HFFc6 (cell line): ENCODE measurements at regions not wholly inside any gene's neighbourhood (a gene's known extent, or its start where the extent isn't known, plus 50 kb on each side); places are given as distances from the start of the nearest gene placed in this dataset.

Experiments used
- DNase-seq: peaks from one replicate; pipeline ENCODE4 v3.0.0-alpha.2; 2018
- H3K27ac Mint-ChIP-seq: 2 replicates; pipeline ENCODE4 v1.8.0; 2020; ENCODE audit warnings: mild to moderate bottlenecking, mixed read lengths
- H3K27me3 Mint-ChIP-seq: 2 replicates; pipeline ENCODE4 v1.8.0; 2021; ENCODE audit warnings: mild to moderate bottlenecking, moderate library complexity, mixed read lengths; ENCODE audit not compliant: insufficient read depth
- H3K36me3 Mint-ChIP-seq: 2 replicates; pipeline ENCODE4 v1.8.0; 2021; ENCODE audit warnings: low read depth, mixed read lengths
- H3K4me1 Mint-ChIP-seq: 2 replicates; pipeline ENCODE4 v1.8.0; 2020; ENCODE audit warnings: low read depth, mixed read lengths
- H3K4me3 Mint-ChIP-seq: 2 replicates; pipeline ENCODE4 v1.8.0; 2020; ENCODE audit warnings: mild to moderate bottlenecking, moderate library complexity, mixed read lengths
- H3K9me3 Mint-ChIP-seq: 2 replicates; pipeline ENCODE4 v1.8.0; 2020; ENCODE audit warnings: mild to moderate bottlenecking, mixed read lengths
- TF ChIP-seq, protein P1 (sequence below): fragments of 200-600 bp; sonication (generic); IDR thresholded peaks from 2 replicates; pipeline ENCODE4 v1.5.0; 2021; ENCODE audit warnings: antibody characterized with exemption, mild to moderate bottlenecking

DNA sequence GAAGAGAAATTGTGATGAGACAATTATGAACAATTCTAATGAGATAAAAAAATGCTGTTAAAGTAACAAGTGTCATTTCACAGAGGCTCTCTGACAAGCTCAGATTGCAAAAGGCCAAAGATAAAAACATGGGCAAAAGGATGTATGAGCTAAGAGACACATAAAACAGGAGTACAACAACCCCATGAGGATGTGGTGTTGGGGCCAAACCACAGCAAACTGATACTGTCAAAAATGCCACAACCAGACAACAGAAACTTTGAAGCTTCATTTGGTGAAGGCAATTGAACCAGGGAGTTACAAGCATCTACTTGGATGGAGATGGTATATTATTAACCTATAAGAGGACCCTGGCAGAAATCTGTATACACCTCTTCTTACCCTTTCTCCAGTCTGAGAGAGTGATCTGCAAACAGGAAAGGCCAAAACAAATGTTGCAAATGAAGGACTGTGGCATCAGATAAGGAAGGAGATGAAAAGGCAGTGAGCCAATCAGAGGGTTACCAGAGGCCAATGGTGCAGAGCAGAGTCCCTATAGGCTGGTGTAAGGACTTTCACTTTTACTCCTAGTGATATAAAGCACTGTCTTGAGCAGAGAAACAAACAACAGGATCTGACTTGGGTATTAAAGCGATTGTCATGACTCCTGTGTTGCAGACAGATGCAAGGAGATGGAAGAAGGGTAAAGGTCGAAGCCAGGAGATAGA is 659.0 kb downstream of the NTRK3 start:
- H3K4me1 Mint-ChIP-seq: no peaks in the 10 kb centered on the region; the same call in 1 of the 2 replicates
- no peak overlapping the region for H3K4me3 Mint-ChIP-seq
- H3K27me3 Mint-ChIP-seq: peaks cover 3% of the 10 kb centered on the region
- TF ChIP-seq, protein P1, sequence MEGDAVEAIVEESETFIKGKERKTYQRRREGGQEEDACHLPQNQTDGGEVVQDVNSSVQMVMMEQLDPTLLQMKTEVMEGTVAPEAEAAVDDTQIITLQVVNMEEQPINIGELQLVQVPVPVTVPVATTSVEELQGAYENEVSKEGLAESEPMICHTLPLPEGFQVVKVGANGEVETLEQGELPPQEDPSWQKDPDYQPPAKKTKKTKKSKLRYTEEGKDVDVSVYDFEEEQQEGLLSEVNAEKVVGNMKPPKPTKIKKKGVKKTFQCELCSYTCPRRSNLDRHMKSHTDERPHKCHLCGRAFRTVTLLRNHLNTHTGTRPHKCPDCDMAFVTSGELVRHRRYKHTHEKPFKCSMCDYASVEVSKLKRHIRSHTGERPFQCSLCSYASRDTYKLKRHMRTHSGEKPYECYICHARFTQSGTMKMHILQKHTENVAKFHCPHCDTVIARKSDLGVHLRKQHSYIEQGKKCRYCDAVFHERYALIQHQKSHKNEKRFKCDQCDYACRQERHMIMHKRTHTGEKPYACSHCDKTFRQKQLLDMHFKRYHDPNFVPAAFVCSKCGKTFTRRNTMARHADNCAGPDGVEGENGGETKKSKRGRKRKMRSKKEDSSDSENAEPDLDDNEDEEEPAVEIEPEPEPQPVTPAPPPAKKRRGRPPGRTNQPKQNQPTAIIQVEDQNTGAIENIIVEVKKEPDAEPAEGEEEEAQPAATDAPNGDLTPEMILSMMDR: no peak
- no peak for DNase-seq
- H3K36me3 Mint-ChIP-seq: no peaks in the 10 kb centered on the region
- H3K27ac Mint-ChIP-seq: no peak overlapping the region
- H3K9me3 Mint-ChIP-seq: no peaks in the 10 kb centered on the region; the same call in 1 of the 2 replicates

DNA sequence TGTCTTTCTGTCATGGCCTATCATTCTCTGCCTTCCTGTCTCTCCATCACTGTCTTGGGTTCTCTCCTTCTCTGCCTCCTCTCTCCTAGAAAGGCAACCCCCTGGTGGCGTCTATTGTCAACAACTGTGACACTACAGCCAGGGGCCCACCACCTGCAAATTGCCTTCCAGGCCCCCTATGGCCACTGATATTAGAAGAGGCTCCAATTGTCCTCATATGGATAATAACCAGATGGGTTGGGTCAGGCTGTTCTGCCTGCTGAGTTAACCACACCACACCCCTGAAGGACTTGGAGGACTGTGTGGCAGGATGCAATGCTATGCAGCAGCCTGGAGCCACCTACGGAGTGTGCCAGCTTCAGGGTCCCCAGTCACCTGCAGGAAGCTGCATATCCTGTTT is 665.0 kb downstream of the NTRK3 start:
- Mint-ChIP-seq H3K9me3 (no peaks in the 10 kb centered on the region; the same call in 1 of the 2 replicates), H3K27me3 (peaks cover 2% of the 10 kb centered on the region; the same call in 1 of the 2 replicates), H3K4me1 (no peaks in the 10 kb centered on the region; the same call in 1 of the 2 replicates), H3K36me3 (no peaks in the 10 kb centered on the region), H3K27ac (no peak overlapping the region), H3K4me3 (no peak overlapping the region)
- DNase-seq: no peak
- TF ChIP-seq, protein P1: no peak

DNA sequence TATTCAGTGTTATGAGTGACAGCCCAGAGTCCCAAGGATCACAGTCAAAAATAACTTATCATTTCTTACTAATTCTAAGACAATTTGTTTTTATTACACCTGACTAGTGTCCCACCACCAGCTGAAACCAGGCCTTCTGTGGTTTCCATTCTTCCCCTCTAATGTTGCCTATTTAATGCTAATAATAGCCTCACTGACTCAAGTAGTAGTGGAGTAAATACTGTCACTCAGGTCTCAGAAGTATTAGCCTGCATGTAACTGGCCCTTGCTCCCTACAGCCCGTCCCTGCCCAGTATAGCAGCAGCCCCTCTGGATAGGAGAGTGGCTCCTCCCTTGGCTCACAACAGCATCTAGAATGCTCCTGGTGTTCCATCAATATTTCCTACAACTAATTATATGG is 665.5 kb downstream of the NTRK3 start:
- no peaks in the 10 kb centered on the region for H3K36me3 Mint-ChIP-seq
- no peak for DNase-seq
- H3K4me1 Mint-ChIP-seq: no peaks in the 10 kb centered on the region; the same call in 1 of the 2 replicates
- H3K4me3 Mint-ChIP-seq: no peak overlapping the region
- H3K9me3 Mint-ChIP-seq: no peaks in the 10 kb centered on the region; the same call in 1 of the 2 replicates
- no peak overlapping the region for H3K27ac Mint-ChIP-seq
- H3K27me3 Mint-ChIP-seq: peaks cover 2% of the 10 kb centered on the region; the same call in 1 of the 2 replicates
- TF ChIP-seq, protein P1: no peak

DNA sequence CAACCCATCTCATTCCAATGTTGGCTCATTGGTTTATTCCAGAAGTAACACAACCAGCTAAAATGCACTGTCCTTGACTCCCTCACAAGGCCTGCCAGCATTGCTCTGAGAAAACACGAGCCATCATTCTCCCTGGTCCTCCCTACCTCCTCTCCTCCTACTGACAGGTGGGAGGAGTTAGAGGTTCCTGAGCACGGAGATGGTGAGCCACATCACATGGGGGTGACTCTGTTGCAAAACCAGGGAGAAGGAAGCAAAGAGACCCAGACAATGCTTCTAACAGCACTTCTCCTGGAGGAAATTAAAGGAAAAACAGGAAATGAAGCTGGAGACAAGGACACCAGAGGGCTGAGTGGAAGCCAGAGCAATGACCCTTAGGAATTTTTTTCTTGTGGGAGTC is 667.4 kb downstream of the NTRK3 start:
- peaks cover 2% of the 10 kb centered on the region; the same call in 1 of the 2 replicates for H3K27me3 Mint-ChIP-seq
- H3K27ac Mint-ChIP-seq: no peak overlapping the region
- no peaks in the 10 kb centered on the region; the same call in 1 of the 2 replicates for H3K9me3 Mint-ChIP-seq
- H3K4me3 Mint-ChIP-seq: no peak overlapping the region
- no peaks in the 10 kb centered on the region; the same call in 1 of the 2 replicates for H3K4me1 Mint-ChIP-seq
- no peak for DNase-seq
- no peaks in the 10 kb centered on the region for H3K36me3 Mint-ChIP-seq
- TF ChIP-seq, protein P1: no peak

DNA sequence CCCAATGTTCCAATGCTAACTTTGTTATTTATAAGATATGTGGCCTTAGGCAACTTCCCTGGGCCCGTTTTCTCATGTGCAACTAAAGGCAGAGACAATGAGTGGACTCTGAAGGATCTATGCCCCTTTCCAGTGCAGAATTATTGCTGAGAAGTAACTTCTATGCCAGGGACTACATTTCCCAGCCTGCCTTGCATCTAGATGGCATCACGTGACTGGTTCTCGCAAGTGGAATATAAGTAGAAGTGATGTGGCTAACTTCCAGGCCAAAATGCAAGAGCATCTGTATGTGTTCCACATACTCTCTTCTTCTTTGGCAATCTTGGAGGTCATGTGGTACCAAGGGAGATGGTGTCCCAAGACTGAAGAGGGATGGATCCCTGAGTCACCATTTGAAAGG is 674.4 kb downstream of the NTRK3 start:
- DNase-seq: no peak
- Mint-ChIP-seq H3K4me3 (no peak overlapping the region), H3K4me1 (peaks cover 10% of the 10 kb centered on the region; the same call in 1 of the 2 replicates), H3K27me3 (no peaks in the 10 kb centered on the region; the same call in none of the 2 replicates), H3K27ac (no peak overlapping the region), H3K36me3 (no peaks in the 10 kb centered on the region), H3K9me3 (no peaks in the 10 kb centered on the region)
- TF ChIP-seq, protein P1: no peak
